Dermis blood vessel endothelial cell (primary cell): ENCODE measurements at regions not wholly inside any gene's neighbourhood (a gene's known extent, or its start where the extent isn't known, plus 50 kb on each side); places are given as distances from the start of the nearest gene placed in this dataset.
"Not testable (repeated sequence)": the region's sequence is repeated elsewhere in the genome, so short reads cannot be mapped to it uniquely, and the experiment has no call there.

Experiments
- DNase-seq: peaks from one replicate; pipeline ENCODE4 v3.0.0; 2010

DNA sequence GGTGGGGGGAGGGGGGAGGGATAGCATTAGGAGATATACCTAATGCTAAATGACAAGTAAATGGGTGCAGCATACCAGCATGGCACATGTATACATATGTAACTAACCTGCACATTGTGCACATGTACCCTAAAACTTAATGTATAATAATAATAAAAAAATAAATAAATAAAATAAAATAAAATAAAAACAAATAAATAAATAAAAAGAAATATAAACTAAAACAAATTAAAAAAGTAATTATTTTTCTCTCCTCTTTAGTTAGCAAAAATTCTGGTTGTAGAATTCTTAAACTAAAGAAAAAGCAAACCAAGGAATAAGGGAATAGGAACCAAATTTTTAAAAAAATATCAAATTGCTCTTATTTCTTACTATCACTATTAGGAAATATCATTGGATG is 267.3 kb downstream of the CCER1 start:
- not testable (repeated sequence) for DNase-seq

DNA sequence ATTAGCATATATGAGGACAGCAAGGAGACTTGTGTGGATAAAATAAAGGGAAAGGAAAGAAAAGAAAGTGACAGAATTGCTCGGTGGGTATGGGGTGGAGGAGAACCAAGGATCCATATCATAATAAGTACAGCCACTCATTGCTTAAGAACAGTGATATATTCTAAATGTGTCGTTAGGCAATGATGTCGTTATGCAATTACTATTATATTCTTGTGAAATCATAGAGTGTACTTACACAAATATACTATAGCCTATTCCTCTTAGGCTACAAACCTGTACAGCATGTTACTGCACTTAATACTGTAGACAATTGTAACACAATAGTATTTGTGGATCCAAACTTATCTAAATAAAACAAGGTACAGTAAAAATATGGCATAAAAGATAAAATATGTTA is 271.1 kb downstream of the CCER1 start:
- no peak for DNase-seq

DNA sequence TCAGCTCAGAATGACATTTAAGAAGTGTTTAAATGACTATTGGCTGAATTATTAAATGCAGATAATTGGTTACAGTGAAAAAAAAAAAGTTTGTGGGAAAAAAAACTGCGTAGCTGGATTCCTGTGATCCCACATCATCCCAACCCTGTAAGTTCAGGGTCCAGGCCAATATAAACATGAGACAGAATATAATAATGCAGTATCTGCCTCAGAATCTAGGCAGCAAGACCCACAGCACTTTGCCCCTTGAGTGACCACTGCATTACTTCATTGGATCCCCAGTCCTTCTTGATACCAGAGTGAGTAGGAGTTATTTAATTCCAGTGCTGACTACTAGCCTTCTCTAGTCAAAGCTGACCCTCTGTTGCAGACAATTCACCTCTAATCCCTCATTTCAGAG is 272.6 kb downstream of the CCER1 start:
- no peak for DNase-seq

DNA sequence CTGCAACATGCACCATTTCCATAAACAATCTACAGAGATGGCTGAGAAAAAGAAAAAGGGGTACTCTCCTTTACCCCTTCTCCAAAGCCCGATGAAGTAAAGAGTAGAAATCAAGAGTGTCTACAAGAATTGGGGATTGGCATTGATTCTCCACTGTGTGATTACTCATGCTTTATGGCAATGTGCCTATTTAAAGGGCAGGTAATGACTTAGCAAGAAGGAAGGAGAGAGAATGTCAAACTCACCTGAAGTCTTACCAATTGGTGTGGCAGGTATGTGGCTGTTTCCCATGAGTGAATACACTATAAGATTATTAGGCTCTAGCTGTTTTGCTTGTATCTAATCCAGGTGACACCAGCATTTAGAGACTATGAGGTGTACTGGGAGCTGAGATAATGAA is 275.3 kb downstream of the CCER1 start:
- DNase-seq, result no peak

DNA sequence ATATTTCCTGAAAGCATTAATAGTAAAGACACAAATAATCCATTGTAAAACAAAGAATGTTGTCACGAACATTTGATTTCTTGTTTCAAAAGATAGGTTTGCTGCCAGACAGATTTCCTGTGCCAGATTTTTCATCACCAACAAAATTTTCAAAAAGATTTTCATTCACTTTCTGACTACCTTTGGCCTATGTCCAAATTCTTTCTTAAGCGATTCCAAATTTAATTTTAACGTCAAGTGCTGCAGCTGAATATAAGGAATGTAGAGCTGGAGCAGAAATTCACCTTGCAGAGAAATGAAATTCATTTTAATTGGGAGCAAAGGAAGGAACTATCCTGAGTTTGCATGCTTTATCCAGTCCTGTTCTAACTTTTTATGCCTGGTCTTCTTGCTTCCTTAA is 277.4 kb downstream of the CCER1 start:
- DNase-seq, result peak; percentile 33

DNA sequence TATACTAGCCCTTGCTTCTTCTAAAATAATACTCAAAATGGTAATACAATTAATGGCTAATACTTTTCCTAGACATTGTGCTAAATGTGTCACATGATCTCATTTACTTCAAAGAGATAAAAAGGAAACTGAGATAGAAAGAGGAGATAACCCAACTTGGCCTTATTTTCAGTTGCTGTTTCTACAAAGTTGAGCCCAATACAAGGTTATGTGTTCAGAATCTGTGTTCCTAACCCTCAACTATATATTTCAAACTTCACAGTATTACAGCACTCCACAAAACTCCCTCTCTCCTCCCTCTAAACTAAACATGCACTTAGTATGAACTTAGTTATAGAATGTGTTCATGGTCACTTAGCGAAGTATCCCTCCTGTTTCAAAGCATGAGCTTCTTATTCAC is 277.9 kb downstream of the CCER1 start:
- DNase-seq, result no peak

DNA sequence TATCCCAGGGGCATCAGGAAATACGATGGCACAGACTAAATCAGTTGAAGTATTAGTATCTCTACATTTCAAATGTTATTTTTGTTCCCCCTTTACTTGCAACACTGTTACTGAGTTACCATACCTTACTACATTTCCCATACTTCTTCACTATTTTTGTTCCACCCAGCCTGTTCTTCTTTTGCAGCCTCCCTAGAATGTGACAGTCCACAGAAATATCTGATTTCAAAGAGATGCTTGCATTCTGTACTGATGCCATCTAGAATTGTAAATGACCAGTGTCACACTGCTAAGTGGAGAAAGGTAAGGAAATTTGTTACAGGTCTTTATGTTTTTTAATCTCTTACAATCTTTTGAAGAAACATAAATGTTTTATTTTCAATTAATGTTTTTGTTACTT is 279.9 kb downstream of the CCER1 start:
- no peak for DNase-seq

DNA sequence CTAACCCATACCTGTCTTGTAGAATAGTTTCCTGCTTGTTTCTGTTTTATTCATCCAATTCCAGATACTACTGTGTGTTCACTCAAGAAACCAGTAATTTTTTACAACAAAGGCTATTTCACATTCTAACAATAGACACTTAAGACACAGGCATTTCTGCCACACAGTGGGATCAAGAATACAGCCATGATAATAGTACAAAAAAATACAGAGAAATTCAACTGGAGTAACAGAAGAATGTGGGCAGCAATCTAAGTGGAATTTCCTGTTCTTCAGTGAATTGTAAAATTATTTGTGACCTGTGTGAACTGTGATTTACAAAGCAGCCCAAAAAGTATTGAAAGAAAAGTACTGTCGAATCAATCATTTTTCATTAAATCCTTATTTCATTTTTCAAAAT is 282.9 kb downstream of the CCER1 start:
- DNase-seq, result peak; percentile 42

DNA sequence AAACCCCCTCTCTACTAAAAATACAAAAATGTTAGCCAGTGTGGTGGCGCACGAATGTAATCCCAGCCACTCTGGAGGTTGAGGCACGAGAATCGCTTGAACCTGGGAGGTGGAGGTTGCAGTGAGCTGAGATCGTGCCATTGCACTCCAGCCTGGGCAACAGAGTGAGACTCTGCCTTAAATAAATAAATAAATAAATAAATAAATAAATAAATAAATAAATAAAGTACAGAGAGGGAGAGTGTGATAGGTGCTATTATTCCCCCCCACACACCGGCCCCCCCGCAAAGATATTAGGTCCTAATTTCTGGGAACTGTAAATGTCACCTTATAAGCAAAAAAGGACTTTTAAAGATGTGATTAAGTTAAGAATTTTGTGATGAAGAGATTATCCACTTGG is 291.0 kb downstream of the CCER1 start:
- DNase-seq, result not testable (repeated sequence)

DNA sequence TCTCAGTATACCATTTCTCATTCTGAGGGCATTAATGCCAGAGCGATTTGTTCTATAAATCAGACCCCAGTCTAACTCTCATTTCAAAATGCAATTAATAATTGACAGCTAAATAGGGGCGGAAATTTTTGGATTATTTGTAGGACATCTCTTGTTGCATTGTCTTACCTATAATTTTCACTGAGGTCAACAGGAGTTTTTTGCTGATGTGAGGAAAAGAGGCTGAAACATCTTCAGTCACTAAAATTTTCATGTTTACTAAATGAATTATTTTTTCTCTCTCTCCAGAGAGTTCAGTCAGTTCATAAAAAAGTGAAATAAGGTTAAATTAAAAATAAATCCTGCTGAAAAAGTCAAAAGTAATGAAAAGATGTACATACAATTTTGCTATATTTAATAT is 295.9 kb downstream of the CCER1 start:
- DNase-seq, result no peak

DNA sequence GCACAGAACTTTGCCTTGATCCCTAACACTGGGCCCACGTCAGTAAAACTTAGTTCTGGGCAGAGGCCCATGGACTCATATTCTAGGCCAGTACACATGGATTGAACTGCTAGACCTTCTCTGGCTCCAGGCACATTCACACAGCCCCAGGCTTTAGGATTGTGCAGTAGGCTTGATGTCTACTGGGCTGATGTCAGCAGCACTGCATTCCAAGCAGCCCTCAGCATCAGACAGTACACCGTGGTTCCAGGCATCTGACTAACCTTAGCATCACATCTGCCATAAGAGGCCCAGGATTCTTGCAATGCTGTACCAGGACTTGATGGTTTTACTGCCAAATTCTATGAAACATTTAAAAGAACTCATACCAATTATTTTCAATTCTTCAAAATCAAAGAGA is 301.9 kb downstream of the CCER1 start:
- DNase-seq, result no peak

DNA sequence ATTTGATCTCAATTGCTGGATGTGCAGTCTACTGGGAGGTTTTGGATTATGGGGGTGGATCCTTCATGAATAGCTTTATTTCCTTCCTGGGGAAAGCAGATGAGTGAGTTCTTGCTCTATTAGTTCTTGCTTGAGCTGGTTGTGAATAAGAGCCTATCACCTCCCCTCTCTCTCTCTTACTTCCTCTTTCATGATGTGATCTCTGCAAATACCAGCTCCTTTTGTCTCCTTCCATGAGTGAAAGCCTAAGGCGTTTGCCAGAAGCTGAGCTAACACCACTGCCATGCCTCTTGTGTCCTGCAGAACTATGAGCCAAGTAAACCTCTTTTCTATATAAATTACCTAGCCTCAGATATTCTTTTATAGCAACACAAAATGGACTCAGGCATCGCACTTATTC is 302.7 kb downstream of the CCER1 start:
- DNase-seq, result no peak

DNA sequence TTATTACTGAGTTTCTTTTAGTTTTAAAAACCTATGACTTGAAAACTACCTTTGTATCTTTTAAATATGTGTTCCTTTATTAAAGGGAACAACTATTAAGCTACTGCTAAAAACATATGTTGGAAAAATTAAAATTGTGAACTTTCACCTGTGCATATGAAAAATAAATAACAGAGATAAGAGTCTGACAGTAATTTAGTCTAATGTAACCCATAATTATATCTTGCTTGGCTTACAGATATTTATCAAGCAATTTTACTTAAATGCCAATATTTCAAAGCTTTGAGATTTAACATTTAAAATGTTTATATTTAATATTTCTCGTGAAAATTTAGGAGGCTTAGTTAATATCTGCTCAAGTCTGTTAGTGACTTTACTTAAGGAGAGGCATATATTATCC is 309.8 kb downstream of the CCER1 start:
- no peak for DNase-seq

DNA sequence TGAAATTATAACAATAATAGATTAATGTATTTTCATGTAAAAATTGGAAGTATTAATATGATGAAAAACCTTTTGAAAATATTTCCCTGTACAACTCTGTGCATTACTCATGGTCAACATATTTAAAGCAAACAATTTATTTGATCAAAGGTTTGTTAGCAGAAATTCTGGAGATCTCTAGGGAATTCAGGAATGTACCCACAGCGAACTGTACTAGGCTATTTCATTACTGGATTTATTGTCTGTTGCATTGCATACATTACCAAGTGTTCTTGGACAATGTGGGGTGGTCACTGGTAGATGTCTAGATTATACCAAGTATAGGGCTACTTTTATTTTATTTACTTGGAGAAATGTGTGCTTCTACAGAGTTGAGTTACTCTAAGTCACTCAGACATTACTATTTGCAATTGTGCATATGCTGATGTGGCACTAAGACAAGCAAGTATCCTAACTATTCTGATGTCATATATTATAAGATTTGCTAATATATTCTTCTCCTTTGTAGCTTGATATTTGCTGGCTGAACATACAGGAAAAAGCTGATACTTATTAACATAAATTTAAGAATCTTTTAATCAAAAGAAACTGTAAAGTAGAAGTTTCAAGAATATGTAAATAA is 323.3 kb downstream of the CCER1 start:
- no peak for DNase-seq

DNA sequence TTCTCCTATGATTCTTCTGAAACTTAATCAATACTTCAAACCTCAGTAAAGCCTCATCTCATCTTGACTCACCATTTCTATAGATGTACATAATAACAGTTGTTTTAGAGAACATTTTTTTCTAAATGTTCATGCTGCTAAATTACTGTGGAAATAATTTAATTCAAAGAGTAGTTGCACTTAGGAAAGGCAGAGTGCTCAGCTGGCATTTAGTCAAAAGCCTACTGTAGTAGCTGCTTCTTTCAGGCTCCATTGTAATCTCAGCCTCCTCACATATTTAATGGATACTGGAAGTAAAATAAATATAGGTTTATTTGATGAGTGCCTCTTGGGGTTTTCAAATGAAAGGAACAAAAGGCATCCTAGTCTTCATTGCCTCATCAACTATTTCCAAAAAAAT is 325.0 kb downstream of the CCER1 start:
- DNase-seq, result no peak

DNA sequence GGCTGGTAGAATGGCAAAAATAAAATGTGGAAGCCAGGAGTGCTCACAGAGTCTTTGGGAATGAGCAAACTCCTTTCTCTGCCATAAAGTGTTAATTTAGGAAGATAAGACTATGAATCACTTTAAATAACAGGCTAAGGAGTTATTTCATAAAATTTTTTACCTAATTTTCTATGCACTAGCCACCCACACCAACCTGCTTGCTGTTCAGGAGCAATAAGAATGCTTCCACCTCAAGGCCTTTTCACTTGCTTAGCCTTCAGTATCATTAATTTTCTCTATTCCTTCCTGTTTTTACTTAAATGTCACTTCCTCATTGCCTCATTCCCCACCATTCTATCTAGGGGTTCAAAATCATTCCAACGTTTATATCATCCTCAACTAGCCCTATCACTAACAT is 326.8 kb downstream of the CCER1 start:
- no peak for DNase-seq

DNA sequence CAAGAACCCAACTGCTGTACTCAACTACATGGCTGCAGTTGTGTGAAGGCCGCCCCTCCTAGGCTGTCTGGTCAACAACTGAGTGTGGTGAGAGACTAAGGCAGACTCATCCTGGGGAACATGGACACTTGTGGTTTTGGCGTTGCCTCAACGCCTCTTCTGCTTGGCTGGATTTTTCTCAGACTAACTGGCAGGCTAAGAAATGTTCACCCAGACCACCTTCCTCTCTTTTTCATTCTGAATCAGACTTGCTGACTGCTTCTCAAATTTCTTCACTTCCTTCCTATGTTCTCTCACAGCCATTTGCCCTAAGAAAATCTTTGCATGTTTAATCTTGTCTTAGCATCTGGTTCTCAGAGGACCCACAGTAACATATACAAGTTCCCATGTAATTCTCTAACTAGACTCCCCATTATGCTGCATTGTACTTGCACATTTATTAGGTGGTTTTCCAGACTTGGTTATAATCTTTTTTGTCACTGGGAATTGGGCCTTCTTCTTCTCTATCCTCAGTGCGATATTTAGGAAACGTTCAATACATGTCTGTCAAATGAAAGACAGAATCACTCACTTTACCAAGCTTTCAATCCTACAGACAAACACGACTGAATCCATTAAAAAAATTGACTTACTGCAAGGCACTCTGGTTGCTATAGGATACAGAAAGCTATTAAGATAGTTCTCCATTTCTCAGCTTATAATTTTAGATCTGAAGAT is 327.6 kb downstream of the CCER1 start:
- DNase-seq, result no peak

DNA sequence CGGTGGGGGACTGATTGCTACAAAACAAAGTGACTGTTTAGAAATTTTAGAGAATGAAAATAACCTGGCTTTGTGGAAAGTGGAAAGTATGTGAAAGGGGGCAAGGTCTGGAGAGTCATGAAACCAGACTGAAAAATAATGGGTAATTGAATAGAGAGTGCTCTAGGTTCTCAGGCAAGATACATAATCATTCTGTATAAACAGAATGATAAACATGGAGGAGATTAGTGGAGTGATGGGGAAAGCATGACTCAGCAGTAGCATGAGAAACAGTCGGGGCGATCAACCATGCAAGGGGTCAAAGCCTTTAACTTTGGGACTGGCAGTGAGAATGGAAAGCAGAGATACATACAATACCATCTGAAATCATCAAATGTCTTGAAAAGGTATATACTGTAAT is 332.5 kb downstream of the CCER1 start:
- peak; percentile 1 for DNase-seq

DNA sequence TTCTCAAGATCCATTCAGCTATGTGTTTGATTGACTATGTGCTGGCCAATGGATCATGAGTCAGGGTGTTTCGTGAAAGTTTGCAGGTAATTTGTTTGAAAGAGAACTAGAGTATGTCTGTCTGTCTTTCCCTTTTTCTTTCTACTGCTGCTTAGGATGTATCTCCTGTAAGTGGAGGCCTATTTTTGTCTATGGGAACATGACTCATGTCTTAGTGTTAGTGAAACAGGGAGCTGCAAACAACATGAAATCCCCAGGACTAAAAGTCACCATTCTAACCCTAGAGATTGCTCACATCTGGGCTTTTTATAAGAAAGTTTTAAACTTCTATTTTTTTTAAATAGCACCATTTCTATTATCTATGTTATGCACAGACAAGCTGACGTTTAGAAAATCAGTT is 333.0 kb downstream of the CCER1 start:
- DNase-seq, result peak; percentile 15

DNA sequence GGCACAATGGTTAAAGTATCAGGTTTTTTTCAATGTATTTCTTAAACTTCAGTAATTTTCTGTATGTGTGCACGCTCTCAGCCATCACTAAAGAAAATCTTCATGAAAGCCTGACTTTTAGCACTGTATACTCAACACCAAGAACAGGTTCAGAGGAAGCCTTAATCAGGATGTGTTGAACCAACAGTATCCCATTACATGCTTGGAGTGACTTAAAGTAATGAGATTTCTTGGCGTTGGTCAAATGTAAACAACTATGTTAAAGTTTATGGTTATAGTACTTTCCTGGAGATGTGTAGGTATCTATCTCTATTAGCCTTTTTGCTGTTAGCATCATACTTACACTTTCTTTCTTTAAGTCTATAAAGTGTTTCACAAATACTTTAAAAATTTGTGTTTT is 335.0 kb downstream of the CCER1 start:
- no peak for DNase-seq

DNA sequence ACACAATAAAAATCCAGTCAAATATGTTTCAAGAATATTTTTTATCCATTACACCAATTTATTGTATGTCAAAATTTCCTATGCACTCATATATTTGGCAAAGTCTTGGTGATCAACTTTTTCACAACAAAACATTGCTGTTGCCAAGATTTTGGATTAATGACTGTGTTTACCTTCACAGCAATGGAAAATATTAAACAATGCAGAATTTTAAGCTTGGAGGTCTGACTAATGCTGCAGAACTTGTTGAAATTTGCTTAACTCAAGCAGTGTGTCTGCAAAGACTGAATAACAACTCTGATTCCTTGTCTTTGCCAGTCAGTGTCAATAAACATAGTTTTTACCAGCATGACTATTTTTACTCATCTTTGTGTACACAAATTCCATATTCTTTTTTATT is 336.4 kb downstream of the CCER1 start:
- DNase-seq, result peak; percentile 62

DNA sequence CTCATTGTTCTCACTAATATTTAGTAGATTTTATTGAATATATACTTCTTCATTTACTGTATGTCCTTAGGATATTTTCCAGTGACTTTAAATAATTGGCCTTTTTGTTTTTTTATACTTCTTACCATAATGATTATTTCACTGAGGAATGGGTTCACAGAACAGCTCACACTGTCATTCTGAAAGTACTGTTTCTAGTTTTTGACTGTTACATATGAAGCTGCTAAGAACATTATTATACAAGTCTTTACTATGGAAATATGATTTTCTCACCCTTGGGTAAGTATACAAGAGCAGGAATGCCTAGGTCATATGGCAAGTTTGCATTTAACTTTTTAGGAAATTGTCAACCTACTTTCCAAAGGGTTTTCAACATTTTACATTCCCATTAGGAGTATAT is 343.1 kb downstream of the CCER1 start:
- no peak for DNase-seq

DNA sequence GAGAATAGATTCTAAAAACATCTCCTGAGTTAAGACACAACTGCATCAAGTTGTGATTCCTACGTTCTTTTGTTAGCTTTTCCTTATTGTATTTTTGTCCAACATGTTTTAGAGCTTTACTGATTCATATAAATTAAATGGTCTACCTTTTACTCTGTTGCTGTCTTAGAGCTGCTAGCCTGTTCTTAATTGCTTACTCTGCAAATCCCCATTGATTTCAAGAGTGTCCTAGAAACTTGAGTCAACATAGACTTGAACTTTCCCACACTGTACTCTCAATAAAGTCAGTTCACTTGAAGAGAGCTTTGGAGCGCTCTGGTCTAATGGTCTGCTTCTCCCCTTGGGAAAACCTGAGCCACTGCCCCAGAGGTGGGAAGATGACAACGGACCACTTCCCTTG is 343.9 kb downstream of the CCER1 start:
- no peak for DNase-seq

DNA sequence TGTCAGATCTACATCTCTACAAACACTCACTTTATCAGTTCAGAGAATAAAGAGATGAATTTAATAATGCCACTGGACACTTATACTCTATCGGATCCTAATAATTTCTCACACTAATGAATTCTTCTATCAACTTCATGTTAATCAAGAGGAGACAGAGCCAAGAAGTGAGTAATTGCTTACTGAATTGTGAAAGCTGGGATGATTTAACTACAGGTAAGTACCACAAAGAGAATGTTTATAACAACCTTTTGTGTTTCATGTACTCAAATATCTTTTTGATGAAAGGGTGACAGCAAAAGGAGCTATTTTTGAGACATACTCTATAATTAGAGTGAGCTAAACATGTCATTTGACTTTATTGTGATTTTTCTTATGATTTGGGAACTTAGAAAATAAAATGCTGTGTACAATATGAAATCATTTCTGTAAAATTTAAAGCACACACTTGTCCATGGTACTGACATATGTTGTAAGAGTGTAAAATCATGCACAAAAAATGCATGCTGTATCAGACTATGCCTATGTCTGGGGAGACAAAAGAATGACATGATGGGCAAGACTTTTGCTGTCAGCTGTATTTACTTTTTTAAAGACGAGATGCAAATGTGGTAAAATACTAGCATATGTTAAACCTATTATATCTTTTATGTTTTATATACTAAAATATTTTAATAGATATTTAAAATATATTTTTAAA is 361.2 kb downstream of the CCER1 start:
- no peak for DNase-seq
